ENCODE measurements at regions not wholly inside any gene's neighbourhood (a gene's known extent, or its start where the extent isn't known, plus 50 kb on each side); places are given as distances from the start of the nearest gene placed in this dataset.

DNA sequence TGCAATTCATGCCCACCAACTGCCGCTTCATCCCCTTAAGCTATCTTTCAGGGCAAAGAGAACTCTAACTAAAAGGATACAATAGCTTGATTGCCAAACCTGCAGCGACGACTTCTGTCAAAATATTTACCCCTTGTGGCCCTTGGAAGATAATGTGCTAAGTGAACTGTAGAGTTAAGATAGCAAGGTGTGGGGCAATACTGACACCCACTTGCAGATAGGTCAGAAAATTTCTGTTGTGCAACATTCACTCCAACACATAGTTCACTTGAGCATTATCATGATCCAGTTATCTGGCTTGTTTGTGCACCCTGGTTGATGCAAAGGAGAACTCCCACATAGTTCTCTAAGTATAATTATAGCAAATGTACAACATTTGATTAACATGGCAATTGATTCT is 55.6 kb downstream of the RHOXF2B start:
- no peaks in the 10 kb centered on the region for H3K36me3 ChIP-seq (ENCODE audit: control insufficient read depth in 2 of 2, insufficient read depth in 2 of 2, low read length in 2 of 2)
- H3K27ac ChIP-seq (ENCODE audit: low read depth in 2 of 2, low read length in 2 of 2) = no peak overlapping the region
- H3K4me3 ChIP-seq (ENCODE audit: low read length in 2 of 2) = no peak overlapping the region
- H3K27me3 ChIP-seq (ENCODE audit: control insufficient read depth in 2 of 2, insufficient read depth in 2 of 2, low read length in 2 of 2) = peaks cover 4 to 5% of the 10 kb centered on the region in 2 donors
- H3K9ac ChIP-seq (ENCODE audit: low read depth in 1 of 2, low read length in 2 of 2) = no peak overlapping the region
- H3K4me1 ChIP-seq (ENCODE audit: control insufficient read depth in 2 of 2, insufficient read depth in 2 of 2, low read length in 2 of 2) = no peaks in the 10 kb centered on the region
- H3K9me3 ChIP-seq (ENCODE audit: control insufficient read depth in 2 of 2, low read length in 2 of 2) = no peaks in the 10 kb centered on the region

GRCh38 chrX:120020305-120020704 is 57.2 kb downstream of the RHOXF2B start:
- Histone ChIP-seq H3K9me3 (ENCODE audit: control insufficient read depth in 2 of 2, low read length in 2 of 2) (no peaks in the 10 kb centered on the region), H3K9ac (ENCODE audit: low read depth in 1 of 2, low read length in 2 of 2) (no peak overlapping the region), H3K27me3 (ENCODE audit: control insufficient read depth in 2 of 2, insufficient read depth in 2 of 2, low read length in 2 of 2) (peaks cover 13 to 15% of the 10 kb centered on the region in 2 donors), H3K27ac (ENCODE audit: low read depth in 2 of 2, low read length in 2 of 2) (no peak overlapping the region), H3K36me3 (ENCODE audit: control insufficient read depth in 2 of 2, insufficient read depth in 2 of 2, low read length in 2 of 2) (no peaks in the 10 kb centered on the region), H3K4me3 (ENCODE audit: low read length in 2 of 2) (no peak overlapping the region), H3K4me1 (ENCODE audit: control insufficient read depth in 2 of 2, insufficient read depth in 2 of 2, low read length in 2 of 2) (no peaks in the 10 kb centered on the region)

DNA sequence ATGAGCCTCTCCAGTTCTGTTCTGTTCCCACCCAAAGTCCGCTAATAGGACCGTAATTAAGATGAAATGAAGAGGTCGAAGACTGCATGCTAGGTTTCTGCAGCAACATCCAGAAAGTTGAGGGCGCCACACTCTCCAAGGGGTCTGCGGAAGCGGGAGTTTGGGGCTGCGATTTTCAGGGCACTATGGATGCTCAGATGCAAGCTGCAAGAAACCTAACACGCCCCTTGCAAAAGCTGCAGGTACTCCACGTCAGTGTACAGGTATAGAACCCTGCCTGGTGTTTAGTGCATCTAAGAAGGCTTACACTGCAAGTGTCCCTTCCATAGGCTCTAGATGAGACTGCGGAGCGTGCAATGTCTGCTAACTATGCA is 61.4 kb downstream of the RHOXF2B start:
- Histone ChIP-seq H3K4me3 (ENCODE audit: low read length in 2 of 2) (no peak overlapping the region), H3K27me3 (ENCODE audit: control insufficient read depth in 2 of 2, insufficient read depth in 2 of 2, low read length in 2 of 2) (peaks cover 17 to 23% of the 10 kb centered on the region in 2 donors), H3K27ac (ENCODE audit: low read depth in 2 of 2, low read length in 2 of 2) (no peak overlapping the region), H3K9ac (ENCODE audit: low read depth in 1 of 2, low read length in 2 of 2) (no peak overlapping the region), H3K36me3 (ENCODE audit: control insufficient read depth in 2 of 2, insufficient read depth in 2 of 2, low read length in 2 of 2) (no peaks in the 10 kb centered on the region), H3K9me3 (ENCODE audit: control insufficient read depth in 2 of 2, low read length in 2 of 2) (no peaks in the 10 kb centered on the region), H3K4me1 (ENCODE audit: control insufficient read depth in 2 of 2, insufficient read depth in 2 of 2, low read length in 2 of 2) (no peaks in the 10 kb centered on the region)

- Histone ChIP-seq H3K9ac (ENCODE audit: low read depth in 1 of 2, low read length in 2 of 2) (no peak overlapping the region), H3K4me3 (ENCODE audit: low read length in 2 of 2) (peak overlapping the region; percentile 6 to 52), H3K27me3 (ENCODE audit: control insufficient read depth in 2 of 2, insufficient read depth in 2 of 2, low read length in 2 of 2) (peaks cover 17 to 23% of the 10 kb centered on the region in 2 donors)
Measured at GRCh38 chrX:120015145-120016067, 62.1 kb downstream of the RHOXF2B start.

DNA sequence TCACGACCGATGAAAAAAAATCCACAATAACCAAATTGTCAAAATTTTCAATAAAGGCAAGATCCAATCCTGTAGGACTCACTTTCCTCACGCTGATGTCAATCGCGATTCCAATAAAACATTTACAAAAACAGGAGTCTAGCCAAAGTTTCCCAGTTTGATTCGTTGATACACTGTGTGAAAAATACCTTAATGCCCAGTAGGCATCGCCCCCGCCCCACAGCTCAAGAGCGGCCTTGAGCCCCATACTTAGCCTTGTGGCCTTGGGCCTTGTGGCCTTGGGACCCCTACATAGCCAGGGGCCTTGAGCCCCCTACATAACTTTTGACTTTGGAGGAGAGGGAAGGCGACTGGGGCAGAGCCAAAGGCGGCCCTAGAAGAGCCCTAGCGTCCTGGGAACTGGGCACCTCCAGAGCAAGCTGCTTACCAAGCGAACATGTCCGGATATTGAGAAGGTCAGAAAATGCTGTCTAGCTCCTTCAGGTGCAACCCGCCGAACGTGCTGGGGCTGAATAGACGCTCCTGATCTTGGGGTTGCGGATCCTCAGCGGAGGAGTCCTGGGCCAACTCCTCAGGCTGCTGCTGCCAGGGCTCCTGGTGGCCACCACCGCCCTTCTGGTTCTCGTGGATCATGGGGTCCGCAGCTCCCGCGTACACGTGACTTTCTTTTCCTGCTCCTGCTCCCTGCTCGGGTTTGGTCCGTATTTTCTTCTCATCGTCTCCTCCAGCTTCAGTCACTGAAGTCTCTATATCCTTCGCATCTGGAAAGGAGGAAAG is 62.9 kb downstream of the RHOXF2B start:
- no peak overlapping the region for H3K27ac ChIP-seq (ENCODE audit: low read depth in 2 of 2, low read length in 2 of 2)
- peaks cover 17 to 23% of the 10 kb centered on the region in 2 donors for H3K27me3 ChIP-seq (ENCODE audit: control insufficient read depth in 2 of 2, insufficient read depth in 2 of 2, low read length in 2 of 2)

More at GRCh38 chrX:120015145-120016067, 62.1 kb downstream of the RHOXF2B start:
- H3K9me3 ChIP-seq (ENCODE audit: control insufficient read depth in 2 of 2, low read length in 2 of 2) = no peaks in the 10 kb centered on the region
- no peaks in the 10 kb centered on the region for H3K36me3 ChIP-seq (ENCODE audit: control insufficient read depth in 2 of 2, insufficient read depth in 2 of 2, low read length in 2 of 2)
- H3K27ac ChIP-seq (ENCODE audit: low read depth in 2 of 2, low read length in 2 of 2) = no peak overlapping the region
- no peaks in the 10 kb centered on the region for H3K4me1 ChIP-seq (ENCODE audit: control insufficient read depth in 2 of 2, insufficient read depth in 2 of 2, low read length in 2 of 2)

GRCh38 chrX:120001787-120002186 is 58.2 kb upstream of the NKAP start:
- H3K9ac ChIP-seq (ENCODE audit: low read depth in 1 of 2, low read length in 2 of 2) = no peak overlapping the region
- no peaks in the 10 kb centered on the region for H3K4me1 ChIP-seq (ENCODE audit: control insufficient read depth in 2 of 2, insufficient read depth in 2 of 2, low read length in 2 of 2)
- H3K9me3 ChIP-seq (ENCODE audit: control insufficient read depth in 2 of 2, low read length in 2 of 2) = no peaks in the 10 kb centered on the region
- H3K27me3 ChIP-seq (ENCODE audit: control insufficient read depth in 2 of 2, insufficient read depth in 2 of 2, low read length in 2 of 2) = peaks cover 26 to 36% of the 10 kb centered on the region in 2 donors
- H3K36me3 ChIP-seq (ENCODE audit: control insufficient read depth in 2 of 2, insufficient read depth in 2 of 2, low read length in 2 of 2) = no peaks in the 10 kb centered on the region
- no peak overlapping the region for H3K4me3 ChIP-seq (ENCODE audit: low read length in 2 of 2)
- no peak overlapping the region for H3K27ac ChIP-seq (ENCODE audit: low read depth in 2 of 2, low read length in 2 of 2)

More for the DNA sequence above, 62.9 kb downstream of the RHOXF2B start:
- no peak overlapping the region for H3K9ac ChIP-seq (ENCODE audit: low read depth in 1 of 2, low read length in 2 of 2)
- peak overlapping the region in 1 of 2 donors; percentile 52 for H3K4me3 ChIP-seq (ENCODE audit: low read length in 2 of 2)
- no peaks in the 10 kb centered on the region for H3K36me3 ChIP-seq (ENCODE audit: control insufficient read depth in 2 of 2, insufficient read depth in 2 of 2, low read length in 2 of 2)
- H3K9me3 ChIP-seq (ENCODE audit: control insufficient read depth in 2 of 2, low read length in 2 of 2) = no peaks in the 10 kb centered on the region
- no peaks in the 10 kb centered on the region for H3K4me1 ChIP-seq (ENCODE audit: control insufficient read depth in 2 of 2, insufficient read depth in 2 of 2, low read length in 2 of 2)

DNA sequence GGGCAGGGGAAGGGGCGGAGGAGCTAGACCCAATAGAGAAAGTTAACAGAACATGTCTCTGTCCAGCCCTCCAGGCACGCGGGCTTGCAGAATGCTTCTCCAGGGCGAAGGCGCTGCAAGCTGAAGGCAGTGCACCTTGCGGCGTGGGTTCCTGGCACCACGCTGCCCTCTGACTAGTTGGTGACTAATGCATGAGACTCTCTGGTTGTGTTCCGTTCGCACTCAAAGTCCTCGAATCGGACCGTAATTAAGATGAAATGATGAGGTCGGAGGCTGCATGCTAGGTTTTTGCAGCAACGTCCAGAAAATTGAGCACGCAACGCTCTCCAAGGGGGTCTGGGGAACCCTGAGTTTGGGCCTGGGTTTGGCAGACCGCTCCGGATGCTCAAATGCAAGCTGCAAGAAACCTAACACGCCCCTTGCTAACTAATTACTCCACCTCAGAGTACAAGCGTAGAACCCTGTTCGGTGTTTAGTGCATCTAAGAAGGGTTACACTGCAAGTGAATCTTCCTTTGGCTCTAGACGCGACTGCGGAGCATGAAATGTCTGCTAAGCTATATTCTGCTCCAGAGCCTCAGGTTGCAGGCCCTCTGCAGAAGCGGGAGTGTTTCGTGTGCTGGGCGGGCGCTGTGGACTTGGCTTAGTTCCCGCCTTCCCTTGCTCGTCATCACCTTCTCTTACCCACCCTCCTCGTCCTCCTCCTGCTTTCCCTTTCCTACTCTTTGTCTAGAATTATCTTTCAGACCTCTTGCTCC is 57.1 kb upstream of the NKAP start:
- H3K9ac ChIP-seq (ENCODE audit: low read depth in 1 of 2, low read length in 2 of 2) = no peak overlapping the region
- H3K27ac ChIP-seq (ENCODE audit: low read depth in 2 of 2, low read length in 2 of 2) = no peak overlapping the region
- peak overlapping the region in 1 of 2 donors; percentile 3 for H3K4me3 ChIP-seq (ENCODE audit: low read length in 2 of 2)
- no peaks in the 10 kb centered on the region for H3K4me1 ChIP-seq (ENCODE audit: control insufficient read depth in 2 of 2, insufficient read depth in 2 of 2, low read length in 2 of 2)
- H3K27me3 ChIP-seq (ENCODE audit: control insufficient read depth in 2 of 2, insufficient read depth in 2 of 2, low read length in 2 of 2) = peaks cover 37 to 43% of the 10 kb centered on the region in 2 donors
- no peaks in the 10 kb centered on the region for H3K36me3 ChIP-seq (ENCODE audit: control insufficient read depth in 2 of 2, insufficient read depth in 2 of 2, low read length in 2 of 2)
- no peaks in the 10 kb centered on the region for H3K9me3 ChIP-seq (ENCODE audit: control insufficient read depth in 2 of 2, low read length in 2 of 2)

DNA sequence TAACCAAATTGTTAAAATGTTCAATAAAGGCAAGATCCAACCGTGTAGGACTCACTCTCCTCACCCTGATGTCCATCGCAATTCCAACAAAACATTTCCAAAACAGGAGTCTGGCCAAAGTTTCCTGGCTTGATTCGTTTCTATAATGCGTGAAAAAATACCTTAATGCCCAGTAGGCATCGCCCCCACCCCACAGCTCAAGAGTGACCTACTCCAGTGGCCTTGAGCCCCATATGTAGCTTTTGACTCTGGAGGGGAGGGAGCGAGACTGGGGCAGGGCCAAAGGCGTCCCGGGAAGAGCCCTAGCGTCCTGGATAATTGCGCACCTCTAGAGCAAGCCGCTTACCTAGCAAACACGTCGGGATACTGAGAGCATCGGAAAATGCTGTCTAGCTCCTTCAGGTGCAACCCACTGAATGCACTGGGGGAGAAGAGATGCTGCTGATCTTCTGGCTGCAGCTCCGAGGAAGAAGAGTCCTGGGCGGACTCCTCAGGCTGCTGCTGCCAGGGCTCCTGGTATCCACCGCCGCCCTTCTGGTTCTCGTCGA is 55.6 kb upstream of the NKAP start:
- Histone ChIP-seq H3K4me1 (ENCODE audit: control insufficient read depth in 2 of 2, insufficient read depth in 2 of 2, low read length in 2 of 2) (no peaks in the 10 kb centered on the region), H3K4me3 (ENCODE audit: low read length in 2 of 2) (no peak overlapping the region), H3K27ac (ENCODE audit: low read depth in 2 of 2, low read length in 2 of 2) (no peak overlapping the region), H3K9me3 (ENCODE audit: control insufficient read depth in 2 of 2, low read length in 2 of 2) (no peaks in the 10 kb centered on the region), H3K9ac (ENCODE audit: low read depth in 1 of 2, low read length in 2 of 2) (no peak overlapping the region), H3K27me3 (ENCODE audit: control insufficient read depth in 2 of 2, insufficient read depth in 2 of 2, low read length in 2 of 2) (peaks cover 43 to 50% of the 10 kb centered on the region in 2 donors), H3K36me3 (ENCODE audit: control insufficient read depth in 2 of 2, insufficient read depth in 2 of 2, low read length in 2 of 2) (no peaks in the 10 kb centered on the region)

GRCh38 chrX:119997570-119997969 is 54.0 kb upstream of the NKAP start:
- H3K4me1 ChIP-seq (ENCODE audit: control insufficient read depth in 2 of 2, insufficient read depth in 2 of 2, low read length in 2 of 2) = no peaks in the 10 kb centered on the region
- no peak overlapping the region for H3K9ac ChIP-seq (ENCODE audit: low read depth in 1 of 2, low read length in 2 of 2)
- peaks cover 48 to 53% of the 10 kb centered on the region in 2 donors for H3K27me3 ChIP-seq (ENCODE audit: control insufficient read depth in 2 of 2, insufficient read depth in 2 of 2, low read length in 2 of 2)
- no peaks in the 10 kb centered on the region for H3K36me3 ChIP-seq (ENCODE audit: control insufficient read depth in 2 of 2, insufficient read depth in 2 of 2, low read length in 2 of 2)
- no peak overlapping the region for H3K27ac ChIP-seq (ENCODE audit: low read depth in 2 of 2, low read length in 2 of 2)
- no peak overlapping the region for H3K4me3 ChIP-seq (ENCODE audit: low read length in 2 of 2)
- no peaks in the 10 kb centered on the region for H3K9me3 ChIP-seq (ENCODE audit: control insufficient read depth in 2 of 2, low read length in 2 of 2)
